Right ventricle myocardium inferior (tissue), 1 donor: ENCODE measurements at regions not wholly inside any gene's neighbourhood (a gene's known extent, or its start where the extent isn't known, plus 50 kb on each side); places are given as distances from the start of the nearest gene placed in this dataset.
A peak's percentile ranks its signal among the peaks of the same experiment; 100 is the strongest.

Source experiments
- ATAC-seq: fragments of 200-7000 bp; cut with Tn5 transposase; one replicate; pipeline ENCODE4 v1.9.1; 2020; ENCODE audit warnings: mild to moderate bottlenecking, moderate library complexity
- DNase-seq: peaks from one replicate; pipeline ENCODE4 v3.0.0; 2021; ENCODE audit errors: missing footprints
- intact Hi-C: fragments of 100-400 bp; cut with DNase I; formaldehyde crosslinking; loops from one replicate; pipeline ENCODE4 v1.11.0; 2022
- donor health status: DM: no; HTN: yes; CAD: no; lungs with severe emphysema.

DNA sequence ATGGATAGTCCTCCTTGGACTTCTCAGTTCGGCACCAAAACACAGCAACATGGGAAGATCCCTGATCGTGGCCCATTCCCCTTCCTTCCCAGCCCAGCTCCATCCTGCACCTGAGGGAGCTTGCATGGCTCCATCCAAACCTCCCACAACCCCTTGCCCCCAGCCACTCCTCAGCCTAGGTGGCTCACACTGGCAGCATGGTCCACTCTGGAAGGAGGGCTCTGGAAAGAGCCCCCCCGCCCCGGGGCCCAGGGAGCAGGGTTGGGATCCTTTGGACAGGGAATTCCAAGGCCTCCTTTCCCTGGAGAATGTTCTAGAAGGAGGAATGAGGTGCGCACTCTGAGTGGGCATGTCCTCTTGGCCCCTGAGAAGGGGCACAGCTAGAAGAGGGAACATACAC lies 62.8 kb upstream of the ID2 start:
- intact Hi-C loops, result no loop called here
- DNase-seq (no peak), ATAC-seq (no peak)

DNA sequence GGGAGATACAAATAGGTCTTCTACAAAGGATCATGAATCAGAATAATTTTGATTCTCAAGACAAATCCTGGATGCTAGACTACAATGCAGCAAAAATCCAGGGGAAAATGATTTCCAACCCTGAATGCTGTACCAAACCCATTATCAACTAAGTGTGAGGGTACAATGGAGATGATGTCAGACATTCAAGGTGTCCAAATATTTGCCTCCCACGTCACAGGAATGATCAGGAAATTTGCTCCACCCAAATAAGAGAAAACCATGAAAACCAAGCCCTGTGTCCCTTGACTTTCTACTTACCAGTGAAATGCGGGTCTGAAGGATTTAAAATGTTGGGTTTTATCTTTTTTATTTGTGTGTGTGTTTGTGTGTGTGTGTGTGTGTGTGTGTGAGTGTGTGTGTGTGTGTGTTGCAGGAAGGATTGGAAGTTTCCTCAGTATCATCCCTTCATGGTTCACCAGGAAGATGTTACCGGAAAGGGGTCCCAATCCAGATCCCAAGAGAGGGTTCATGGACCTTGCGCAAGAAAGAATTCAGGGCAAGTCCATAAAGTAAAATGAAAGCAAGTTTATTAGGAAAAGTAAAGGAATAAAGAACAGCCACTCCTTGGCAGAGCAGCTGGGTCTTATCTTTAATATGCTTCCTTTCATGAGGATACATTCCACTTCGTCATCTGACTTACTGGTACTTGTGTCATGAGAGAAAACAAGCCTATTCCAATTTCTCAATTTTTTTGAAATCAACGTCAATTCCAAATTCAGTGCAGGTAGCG lies 61.1 kb upstream of the ID2 start:
- intact Hi-C loops, result no loop called here
- no peak for DNase-seq
- ATAC-seq, result peak; percentile 68

DNA sequence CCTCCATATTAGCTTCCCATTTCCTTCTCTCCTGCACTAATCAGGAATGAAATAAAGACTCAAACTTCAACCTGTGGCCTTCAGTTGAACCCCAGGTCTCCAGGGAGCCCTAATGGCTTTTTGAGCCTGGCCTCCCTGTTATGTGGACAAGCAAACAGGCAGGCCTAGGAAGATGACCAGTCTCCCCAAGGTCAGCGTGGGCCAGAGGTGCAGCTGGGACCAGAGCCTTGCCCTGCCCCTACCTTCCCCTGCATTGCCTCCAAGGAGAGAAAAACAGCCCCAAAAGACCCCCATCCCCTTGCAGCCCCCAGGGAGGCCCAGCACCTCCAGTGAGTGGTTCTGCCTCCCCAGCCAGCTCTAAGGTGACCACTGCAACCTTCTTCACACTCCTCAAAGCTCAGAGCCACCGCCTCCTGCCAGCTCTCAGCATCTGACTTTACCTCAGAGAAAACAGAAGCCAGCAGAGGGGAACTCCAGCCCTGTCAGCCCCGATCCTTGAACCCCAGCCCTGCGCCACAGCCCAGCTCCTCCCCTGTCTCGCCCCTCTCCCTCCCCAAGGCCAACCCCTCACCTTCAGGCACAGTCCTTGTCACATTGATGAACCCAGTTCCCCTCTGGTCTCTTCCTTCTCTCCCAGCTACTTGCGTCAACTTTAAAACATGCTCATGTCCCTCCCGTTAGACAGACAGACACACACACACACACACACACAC lies 59.5 kb upstream of the ID2 start:
- ATAC-seq, result no peak
- no peak for DNase-seq
- intact Hi-C loops, result no loop called here

DNA sequence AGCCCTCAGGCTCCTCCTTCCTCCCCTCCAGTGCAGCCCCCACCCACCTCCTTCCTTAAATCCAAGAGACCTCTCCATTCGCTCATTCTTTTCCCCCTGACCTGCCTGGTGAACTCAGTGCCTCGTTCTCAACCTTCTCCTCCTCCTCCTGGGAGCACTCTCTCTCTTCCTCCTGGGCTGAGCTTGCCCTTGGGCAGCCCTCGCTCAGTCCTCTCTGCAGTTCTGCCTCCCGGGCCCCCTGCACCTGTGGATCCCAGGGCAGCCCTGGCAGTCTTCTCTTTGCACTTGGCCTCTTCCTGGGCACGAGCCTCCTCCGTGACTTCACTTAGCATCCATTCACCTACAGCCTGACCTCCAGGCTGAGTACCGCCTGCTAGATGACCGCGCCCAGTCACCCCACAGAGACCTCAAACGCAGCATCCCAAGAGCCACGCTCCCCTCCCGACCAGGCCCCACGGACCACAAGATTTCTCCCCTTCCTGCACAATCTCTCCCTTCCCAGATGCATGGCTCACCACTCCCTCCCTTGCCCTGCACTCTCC lies 58.9 kb upstream of the ID2 start:
- intact Hi-C loops, result no loop called here
- DNase-seq (no peak), ATAC-seq (no peak)

DNA sequence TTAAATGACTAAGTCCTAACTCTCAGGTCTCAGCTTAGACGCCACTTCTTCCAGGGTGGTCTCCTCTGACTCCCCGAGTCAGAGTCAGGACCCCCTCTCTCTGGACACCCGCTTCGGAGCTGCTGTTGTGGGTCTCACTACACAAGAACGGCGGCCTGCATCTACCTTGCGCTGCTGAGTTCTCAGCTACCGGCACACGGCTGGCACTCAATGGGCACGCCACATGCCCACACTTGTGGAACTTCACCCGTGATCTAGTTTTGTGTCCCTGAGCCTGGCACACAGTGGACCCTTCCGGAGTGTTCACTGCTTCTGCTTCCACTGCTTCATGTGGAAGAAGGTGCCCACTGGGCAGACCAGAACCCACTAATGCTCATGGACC lies 58.3 kb upstream of the ID2 start:
- no peak for ATAC-seq

DNA sequence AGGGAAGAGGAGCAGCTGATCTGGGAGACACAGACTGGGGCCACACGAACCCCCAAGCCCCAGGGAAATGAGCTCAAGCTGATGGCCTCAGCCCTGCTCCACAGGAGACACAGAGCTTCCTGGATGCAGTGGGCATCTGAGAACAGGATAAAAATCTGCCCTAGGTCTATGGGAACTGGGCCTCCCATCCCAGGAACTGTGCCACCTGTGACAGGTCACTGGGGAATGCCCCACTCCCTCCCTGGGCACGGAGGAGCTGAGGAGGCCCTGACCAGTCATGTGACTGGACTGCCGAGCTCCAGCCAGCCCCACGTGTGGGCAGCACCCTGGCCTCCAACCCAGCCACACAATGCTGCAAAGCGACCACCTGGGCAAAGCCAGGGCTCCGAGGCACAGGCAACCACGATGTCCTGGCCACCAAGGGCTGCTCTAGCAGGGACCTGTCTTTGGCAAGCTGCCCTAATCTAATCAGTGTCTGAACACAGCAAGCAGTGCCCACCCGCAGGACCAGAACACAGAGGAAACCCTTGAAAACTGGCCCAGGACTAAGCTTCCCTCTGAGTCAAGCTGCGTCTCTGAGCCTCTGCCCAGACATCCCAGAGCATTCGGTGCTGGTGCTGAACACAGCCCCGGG lies 57.8 kb upstream of the ID2 start:
- ATAC-seq, result no peak
- intact Hi-C loops, result no loop called here

More for the DNA sequence above, 58.3 kb upstream of the ID2 start:
- intact Hi-C loops, result no loop called here
- no peak for DNase-seq

DNA sequence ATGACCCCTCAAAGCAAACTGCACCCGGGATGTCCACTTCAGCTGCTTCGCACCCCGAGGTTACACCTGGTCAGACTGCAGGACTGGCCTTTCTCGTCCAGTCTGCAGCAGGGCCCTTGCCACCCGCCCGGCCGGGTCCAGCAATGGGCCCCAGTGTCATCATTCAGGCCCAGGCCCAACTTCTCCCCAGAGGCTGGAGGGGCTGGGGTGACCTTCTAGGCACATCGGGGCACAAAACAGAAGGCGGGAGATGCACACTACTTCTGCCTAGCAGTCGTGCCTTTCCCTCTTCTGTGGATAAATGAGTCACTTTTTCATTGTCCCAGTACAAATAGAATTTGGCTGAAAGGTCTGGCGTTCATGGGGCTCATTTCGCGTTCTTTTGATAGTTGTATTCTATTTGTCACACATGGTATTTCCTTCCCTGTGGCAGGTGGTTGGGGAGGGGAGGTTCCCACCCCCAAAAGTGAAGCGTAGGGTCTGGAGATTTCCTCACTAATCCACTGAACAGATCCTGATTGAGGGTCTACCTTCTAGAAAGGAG lies 56.9 kb upstream of the ID2 start:
- ATAC-seq (no peak), DNase-seq (no peak)
- intact Hi-C loops, result no loop called here

More for the DNA sequence above, 57.8 kb upstream of the ID2 start:
- no peak for DNase-seq

DNA sequence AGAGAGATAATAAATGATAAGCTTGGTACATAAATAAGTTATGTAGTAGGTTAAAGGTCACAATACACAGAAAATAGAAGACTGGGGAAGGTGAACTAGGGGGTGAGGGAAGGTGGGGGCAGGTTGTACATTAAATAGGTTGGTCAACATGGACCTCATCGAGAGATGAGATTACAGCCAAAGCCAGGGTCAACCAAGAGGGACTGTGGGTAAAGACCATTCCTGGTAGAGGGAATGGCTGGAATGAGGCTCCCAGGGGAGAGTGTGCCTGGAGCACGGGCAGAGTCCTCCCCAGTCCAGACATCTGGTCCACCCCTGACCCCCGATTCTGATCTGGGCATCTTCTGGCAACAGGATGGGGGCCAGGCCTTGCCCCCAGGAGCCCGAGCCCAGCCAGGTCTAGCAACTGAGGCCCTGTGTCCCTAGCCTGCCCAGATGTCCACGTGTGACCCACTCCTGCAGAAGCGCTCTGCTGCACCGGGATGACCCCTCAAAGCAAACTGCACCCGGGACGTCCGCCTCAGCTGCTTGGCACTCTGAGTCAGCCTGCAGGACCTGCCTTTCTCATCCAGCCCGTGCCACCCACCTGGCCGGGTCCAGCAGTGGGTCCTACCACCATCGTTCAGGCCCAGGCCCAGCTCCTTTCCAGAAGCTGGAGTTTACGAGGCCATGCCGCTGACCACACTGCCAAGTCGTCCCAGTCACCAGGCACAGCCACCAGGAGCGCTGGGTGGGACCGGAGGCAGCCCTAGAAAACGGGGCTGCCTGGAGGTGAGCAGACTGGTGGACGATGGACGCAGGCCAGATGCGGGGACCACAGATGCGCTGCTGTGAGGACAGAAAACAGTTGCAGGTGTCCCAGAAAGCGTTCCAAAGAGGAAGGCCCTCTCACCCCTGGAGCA lies 56.2 kb upstream of the ID2 start:
- DNase-seq (no peak), ATAC-seq (no peak)

DNA sequence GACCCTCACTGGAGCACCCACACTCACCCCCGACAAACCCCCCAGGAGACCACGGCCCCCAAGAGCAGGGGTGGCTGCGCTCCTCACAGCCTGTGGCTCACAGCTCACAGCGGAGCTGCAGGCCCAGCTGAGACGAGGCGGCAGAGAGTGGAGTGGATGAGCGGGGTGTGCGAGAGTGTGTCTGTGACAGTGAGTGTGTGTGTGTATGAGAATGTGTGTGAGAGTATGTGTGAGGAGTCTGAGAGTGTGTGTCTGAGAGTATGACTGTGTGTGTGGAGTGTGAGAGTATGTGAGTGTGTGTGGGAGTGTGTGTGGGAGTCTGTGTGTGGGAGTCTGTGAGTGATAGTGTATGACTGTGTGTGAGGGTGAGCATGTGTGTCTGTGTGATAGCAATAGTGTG lies 55.3 kb upstream of the ID2 start:
- ATAC-seq, result no peak
- DNase-seq, result no peak
- intact Hi-C loops, result no loop called here

More for the DNA sequence above, 56.2 kb upstream of the ID2 start:
- intact Hi-C loops, result no loop called here

DNA sequence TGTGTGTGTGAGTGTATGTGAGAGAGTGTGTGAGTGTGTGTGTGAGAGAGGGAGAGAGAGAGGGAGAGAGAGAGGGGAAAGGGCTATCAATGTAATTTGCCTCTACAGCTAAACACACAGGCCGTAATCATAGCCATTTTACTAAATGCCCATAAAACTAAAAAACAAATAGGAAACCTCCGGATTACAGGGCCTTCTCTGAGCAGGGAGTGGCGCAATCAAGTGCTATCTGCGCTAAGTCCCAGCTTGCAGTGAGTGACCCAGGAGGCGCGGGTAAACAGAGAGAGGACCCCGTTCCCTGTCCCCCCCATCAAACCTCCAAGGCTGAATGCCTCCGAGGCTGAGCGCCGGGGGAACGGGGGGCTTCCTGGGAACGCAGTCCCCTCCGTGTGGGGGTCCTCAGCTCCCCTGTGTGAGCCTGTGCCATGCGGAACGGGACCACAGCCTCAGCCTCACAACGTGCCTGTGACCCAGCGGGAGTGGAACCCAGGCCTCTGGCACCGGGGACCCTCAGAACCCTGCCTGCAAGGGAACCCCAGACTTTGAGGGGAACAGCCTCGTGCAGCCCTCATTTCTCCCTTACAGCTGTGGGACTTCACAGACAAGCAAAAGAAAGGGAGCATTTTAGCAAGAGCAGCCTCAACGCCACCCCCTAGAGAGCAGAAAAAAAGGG lies 54.7 kb upstream of the ID2 start:
- no peak for ATAC-seq
- intact Hi-C loops, result no loop called here
- no peak for DNase-seq

DNA sequence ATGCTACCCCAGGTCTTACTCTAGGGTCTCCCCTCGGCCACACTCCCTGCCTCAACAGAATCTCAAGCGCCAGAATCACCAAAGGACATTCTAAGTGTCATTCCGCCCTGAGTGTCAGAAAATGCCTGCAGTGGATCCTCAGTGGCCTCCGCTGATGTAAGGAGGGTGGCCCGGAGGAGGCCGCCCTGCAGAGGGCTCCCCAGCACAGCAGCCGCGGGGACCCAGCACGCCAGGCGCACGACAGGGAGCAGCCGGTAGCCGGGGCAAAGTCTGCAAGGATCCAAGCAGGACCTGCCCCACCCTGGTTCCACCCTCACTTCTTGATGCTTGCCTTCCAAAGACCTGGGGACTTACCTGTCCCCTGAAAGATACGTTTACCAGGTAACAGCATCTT lies 54.2 kb upstream of the ID2 start:
- intact Hi-C loops, result no loop called here
- DNase-seq (no peak), ATAC-seq (no peak)

DNA sequence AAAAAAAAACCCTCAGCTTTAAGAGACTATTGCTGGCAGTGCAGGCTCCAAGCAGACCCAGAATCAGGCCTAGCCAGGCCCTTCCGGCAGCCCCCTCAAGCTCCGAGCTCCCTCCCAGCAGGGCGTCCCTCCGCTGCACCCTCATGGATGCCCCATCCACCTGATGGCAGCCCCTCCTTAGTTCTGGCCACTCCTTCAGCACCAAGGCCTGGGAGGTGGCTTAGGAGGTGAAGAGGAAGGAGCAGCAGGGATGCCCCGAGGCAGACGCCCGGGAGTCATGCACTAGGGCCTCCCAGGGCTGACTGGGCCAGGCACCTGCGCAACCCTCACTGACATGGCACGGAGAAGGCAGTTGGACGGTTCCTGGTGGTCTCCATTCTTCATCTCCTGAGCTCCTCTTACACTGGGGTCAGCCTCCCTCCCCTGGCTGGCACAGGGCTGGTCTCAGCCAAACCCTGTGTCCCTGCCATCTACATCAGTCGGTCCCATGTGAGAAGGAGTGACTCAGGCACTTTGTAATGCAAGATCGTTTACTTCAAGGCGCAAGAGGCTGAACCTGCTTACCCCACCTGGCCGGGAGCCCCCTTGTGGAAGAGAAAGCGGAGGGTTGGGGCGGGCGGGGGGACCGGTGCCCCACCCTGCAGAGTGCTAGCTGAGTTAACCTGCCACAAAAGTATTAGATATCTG lies 53.5 kb upstream of the ID2 start:
- intact Hi-C loops, result no loop called here
- no peak for ATAC-seq

DNA sequence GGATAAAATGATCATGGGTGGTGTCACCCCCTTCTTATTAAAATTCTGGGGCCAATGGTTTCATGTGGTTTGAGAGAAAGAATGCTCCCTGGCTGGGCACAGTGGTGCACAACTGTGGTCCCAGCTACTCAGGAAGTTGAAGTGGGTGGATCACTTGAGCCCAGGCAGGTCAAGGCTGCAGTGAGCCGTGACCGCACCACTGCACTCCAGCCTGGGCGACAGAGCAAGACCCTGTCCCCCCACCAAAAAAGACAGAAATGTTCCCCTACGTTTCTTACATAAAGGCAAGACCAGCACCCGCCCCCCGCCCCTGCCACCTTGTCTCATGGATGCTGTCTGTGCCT lies 53.0 kb upstream of the ID2 start:
- DNase-seq (no peak), ATAC-seq (no peak)
- intact Hi-C loops, result no loop called here

More for the DNA sequence above, 53.5 kb upstream of the ID2 start:
- DNase-seq, result no peak

DNA sequence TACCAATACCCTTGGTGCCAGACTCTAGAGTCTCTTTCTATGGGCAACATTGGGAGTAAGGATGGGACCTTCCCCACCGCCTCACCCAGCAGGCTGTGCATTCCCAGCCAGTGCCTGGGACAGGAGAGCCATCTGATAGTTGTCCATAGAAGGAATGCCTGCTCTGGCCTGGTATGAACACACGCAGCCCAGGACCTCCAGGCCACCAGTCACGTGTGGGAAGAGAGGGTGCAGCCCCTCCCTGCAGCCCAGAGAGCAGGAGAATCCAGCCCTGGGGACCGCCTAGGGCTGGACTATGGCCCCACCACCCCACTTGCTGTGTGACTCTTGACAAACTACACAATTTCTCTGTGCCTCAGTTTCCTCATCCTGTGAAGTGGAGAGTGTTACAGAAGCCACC lies 52.5 kb upstream of the ID2 start:
- DNase-seq, result no peak
- intact Hi-C loops, result no loop called here
- no peak for ATAC-seq

DNA sequence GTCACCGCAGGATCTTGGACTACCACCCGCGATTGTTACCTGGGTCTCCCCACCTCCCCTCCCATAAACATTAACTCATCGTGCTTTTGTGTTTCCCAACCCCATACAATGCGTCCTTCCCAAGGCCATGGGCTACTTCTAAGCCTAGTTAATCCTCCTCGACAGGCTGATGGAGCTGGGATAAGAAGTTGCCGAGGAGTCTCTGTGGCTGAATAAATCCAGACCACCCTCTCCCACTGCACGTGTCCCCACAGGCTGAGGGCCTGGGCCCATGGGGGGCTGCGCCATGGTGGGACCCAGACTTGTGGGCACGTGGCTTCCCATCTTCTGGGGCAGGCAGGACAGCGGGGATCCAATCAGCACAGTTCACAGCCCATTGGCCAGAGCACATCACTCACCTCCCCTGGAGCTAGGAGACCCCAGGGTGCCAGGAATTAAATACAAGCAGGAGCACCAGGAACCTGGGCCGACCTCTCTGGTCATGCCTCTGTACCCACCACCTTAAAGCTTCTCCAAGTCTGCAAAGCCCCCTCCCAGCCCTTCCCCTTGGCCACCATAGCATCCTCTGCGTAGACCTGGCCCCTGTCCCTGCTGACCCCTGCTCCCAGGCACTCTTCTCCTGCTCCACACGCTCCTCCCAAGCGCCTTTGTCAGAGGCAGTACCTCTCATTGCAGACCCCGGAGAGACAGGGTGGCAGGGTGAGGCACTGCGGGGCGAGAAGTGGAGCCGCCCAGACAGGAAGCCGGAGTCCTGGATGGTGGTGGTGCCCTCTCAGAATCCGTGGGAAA lies 51.0 kb upstream of the ID2 start:
- intact Hi-C loops, result no loop called here
- no peak for DNase-seq
- ATAC-seq, result no peak

DNA sequence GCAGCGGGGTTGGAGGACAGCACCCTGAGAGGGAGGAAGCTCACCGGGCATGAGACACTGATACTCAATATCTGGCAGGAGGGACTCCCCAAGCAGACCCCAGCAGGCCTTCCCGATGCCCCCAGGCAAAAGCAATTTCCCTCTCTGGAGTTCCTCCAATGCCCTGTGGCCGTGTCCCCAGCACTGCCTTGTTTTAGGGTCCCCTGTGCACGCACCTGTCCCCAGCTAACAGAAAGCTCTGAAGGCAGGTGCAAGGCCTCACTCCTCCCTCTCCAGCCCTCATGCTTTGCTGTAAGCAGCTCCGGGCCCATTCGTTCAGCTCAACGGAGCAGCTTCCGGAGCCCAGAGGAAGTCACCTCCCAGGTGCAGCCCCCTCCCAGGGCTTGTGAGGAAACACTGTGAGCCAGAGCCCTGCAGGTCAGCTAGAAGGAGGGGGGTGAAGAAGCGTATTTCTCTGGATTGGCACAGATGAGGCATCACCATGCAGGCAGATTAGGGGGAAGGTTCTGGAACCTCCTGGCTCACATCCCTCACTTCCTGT lies 50.3 kb upstream of the ID2 start:
- no peak for ATAC-seq
- DNase-seq, result no peak
- intact Hi-C loops, result no loop called here
